GM18907 (cell line): ENCODE measurements at regions not wholly inside any gene's neighbourhood (a gene's known extent, or its start where the extent isn't known, plus 50 kb on each side); places are given as distances from the start of the nearest gene placed in this dataset.
A peak's percentile ranks its signal among the peaks of the same experiment; 100 is the strongest.

ENCODE experiments used
- ATAC-seq: cut with Tn5 transposase; IDR thresholded peaks from one replicate; pipeline ENCODE4 v1.9.1; 2021; ENCODE audit warnings: mild to moderate bottlenecking, moderate library complexity; ENCODE audit not compliant: unreplicated experiment

- no peak for ATAC-seq
Observed at GRCh38 chr4:128606173-128606572, 203.3 kb upstream of the JADE1 start.

GRCh38 chr4:128604840-128605239, 204.7 kb upstream of the JADE1 start:
- ATAC-seq, result no peak

DNA sequence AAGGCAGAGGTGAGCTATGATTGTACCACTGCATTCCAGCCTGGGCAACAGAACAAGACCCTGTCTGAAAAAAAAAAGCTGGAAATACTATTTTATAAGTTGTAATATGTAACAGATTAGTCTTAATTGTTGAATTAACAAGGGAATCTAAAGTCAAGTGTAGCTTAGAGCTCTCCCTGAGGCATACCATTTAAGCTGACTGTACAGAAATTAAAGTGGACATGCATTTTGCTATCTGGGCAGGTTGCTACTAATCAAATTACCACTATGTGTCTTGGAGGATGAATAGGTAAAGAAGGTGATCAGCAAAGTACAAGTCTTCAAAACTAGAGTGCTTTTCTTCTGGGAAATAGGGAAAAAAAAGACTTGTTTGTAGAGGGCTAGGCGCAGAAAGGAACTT, 205.3 kb upstream of the JADE1 start:
- no peak for ATAC-seq

GRCh38 chr4:128603081-128603480, 206.4 kb upstream of the JADE1 start:
- ATAC-seq, result no peak

GRCh38 chr4:128601991-128602695, 207.4 kb upstream of the JADE1 start:
- no peak for ATAC-seq

DNA sequence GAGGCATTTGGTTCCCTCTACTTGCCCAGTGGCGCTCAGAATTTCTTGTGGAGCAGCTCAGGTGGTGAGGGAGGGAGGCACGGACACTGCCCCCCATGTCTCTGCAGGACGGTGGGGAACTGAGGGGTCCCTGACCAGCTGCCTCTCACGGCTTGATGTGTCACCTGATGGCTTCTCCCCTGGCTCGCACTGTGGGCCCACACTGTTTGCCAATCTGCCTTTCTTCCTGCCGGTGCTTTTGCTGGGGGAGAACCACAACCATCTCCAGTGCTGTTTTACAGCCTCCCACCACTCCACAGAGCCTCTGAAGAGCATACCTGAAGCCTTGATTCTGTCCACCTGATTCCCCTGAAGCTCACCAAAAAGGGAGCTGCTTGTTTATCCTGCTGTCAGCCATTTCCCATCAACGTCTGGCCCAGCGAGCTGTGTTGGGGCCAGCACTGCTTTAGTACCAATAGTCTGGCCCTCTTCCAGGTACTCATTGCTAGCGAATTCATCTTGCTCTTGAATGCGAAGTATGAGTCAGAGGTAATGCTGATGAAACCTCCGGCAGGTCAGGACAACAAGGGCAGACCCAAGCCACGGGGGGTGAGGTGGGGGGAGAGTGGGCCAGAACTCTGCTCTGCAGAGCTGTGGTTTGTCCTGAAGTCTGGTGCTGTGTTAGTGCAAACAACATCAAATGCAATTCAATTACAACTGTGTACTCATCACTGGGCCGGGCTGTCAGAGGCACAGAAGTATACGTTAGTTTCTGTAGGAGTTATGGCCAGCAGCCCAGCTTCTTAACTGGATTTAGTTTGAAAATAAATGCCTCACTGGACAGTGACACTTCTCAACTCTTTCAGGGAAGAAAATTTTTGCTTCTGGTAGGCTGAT, 208.3 kb upstream of the JADE1 start:
- no peak for ATAC-seq

DNA sequence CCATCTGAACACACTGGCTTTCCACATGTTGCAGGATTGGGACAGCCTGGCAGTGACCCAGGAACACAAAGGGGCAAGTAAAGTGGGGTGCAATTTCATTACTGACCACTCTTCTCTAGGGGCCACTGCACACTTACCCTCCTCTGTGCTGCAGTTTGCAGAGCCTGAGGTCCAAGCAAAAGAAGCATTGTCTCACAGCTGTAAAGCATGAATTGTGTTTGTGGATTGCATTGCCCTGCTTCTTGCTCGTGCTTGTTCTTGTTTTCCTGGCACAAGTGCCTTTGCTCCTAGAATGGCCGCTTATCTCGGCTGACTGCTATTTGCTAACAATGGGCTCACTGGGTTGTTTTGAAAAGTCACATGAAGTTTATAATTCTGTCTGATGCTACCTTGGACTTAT, 209.1 kb upstream of the JADE1 start:
- ATAC-seq, result no peak

DNA sequence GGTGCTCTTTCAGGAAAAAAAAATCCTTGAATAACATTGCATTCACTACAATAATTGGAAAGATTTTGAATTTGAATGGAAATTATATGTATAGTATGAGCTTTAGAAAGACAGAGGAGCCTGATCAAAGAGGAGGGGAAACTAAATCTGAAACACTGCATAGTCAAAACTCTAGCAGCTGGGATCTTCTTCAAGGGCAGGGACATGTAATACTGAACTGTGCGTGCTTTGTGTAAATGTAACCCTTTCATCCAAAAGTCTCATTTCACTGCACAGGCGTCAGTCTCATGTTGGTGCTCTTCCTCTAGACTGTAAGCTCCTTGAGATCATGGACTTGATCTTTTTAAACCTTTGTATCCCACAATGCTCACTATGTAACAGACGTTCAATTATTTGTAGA, 212.0 kb upstream of the JADE1 start:
- ATAC-seq, result no peak

DNA sequence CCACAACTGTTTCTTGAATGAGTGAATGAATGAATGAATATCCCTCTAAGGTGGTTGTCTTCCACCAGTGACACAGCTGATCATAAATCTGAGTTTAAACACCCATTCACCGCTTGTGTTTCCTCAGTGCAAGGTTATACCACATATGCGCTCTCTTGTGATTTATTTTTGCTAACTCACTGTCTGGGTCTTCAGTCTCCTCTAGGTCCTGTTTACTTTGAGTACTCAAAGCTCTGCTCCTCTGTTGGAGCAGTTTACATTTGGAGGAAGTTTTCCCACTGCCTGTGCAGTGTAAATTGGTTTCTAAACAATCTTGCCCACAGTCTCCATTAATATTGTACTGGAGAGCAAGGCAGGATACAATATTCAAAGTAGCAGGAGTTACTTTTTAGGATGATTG, 212.6 kb upstream of the JADE1 start:
- ATAC-seq, result no peak

GRCh38 chr4:128596115-128596514, 213.4 kb upstream of the JADE1 start:
- ATAC-seq, result no peak

- ATAC-seq, result no peak
Observed at GRCh38 chr4:128591482-128591881, 218.0 kb upstream of the JADE1 start.

DNA sequence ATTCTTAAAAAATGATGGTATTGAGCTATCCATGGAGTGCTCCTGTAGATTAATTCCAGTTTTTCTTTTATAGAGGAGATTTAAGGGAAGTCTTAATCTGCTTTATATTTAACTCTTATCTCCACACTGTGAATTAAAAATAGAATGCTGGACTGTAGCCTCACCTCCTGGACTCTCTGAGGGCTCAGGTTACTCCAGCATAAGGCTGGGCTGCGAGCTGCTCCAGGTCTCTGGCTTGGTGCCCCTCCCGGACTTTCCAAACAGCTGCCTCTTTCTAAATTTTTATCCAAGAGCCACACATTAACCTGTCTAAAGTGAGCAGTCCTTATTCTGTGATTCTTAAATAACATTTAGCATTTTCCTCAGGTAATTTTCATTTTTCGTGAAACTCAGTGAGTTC, 218.7 kb upstream of the JADE1 start:
- ATAC-seq, result no peak

DNA sequence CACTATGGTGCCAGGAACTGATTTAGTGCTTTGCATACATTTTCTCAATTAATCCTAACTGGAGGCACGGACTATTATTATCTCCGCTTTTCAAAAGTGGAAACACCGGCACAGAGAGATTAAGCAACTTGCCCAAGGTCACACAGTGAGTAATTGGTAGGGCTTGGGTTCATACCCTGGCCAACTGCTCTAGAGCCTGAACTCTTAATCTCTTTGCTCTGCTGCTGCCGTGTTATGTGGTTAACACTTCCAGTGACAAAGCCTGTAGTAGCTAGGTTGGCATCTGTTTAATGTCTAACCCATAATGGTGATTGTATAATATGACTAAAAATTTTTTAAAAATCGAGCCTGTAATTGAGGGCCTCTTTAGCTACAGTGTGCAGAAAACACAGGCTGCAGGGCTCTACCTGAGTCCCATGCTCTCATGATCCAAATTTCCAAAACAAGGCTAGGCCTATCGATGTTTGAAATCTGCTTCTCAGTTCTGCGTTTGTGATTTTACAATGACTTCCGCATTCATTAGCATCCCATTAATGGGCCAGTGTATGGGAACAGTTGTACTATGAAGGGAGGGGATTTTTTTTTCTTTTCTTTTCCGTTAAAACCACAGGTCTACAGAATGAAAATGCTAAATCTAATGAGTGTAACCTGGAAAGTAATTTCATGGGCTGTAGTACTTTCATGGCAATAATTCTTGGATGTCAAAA, 219.3 kb upstream of the JADE1 start:
- no peak for ATAC-seq

GRCh38 chr4:128589384-128589965, 220.0 kb upstream of the JADE1 start:
- no peak for ATAC-seq

DNA sequence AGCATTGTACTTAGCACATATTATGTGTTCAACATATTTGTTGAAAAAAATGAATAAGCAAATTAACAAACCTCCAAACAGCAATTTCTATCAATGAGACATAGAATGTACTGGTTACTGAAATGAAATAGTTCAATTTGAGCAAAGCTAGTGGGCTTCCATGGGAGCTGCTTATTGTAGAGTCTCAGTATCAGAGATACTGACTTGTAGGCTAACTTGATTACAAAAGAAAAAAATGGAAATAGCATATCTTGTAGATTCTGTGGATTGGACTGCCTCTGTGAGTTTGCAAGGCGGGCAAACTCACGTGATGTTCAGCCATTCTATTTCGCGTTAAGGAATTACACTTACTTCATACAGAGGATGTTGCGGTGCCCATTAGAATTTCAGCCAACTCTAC, 222.1 kb upstream of the JADE1 start:
- ATAC-seq, result no peak

DNA sequence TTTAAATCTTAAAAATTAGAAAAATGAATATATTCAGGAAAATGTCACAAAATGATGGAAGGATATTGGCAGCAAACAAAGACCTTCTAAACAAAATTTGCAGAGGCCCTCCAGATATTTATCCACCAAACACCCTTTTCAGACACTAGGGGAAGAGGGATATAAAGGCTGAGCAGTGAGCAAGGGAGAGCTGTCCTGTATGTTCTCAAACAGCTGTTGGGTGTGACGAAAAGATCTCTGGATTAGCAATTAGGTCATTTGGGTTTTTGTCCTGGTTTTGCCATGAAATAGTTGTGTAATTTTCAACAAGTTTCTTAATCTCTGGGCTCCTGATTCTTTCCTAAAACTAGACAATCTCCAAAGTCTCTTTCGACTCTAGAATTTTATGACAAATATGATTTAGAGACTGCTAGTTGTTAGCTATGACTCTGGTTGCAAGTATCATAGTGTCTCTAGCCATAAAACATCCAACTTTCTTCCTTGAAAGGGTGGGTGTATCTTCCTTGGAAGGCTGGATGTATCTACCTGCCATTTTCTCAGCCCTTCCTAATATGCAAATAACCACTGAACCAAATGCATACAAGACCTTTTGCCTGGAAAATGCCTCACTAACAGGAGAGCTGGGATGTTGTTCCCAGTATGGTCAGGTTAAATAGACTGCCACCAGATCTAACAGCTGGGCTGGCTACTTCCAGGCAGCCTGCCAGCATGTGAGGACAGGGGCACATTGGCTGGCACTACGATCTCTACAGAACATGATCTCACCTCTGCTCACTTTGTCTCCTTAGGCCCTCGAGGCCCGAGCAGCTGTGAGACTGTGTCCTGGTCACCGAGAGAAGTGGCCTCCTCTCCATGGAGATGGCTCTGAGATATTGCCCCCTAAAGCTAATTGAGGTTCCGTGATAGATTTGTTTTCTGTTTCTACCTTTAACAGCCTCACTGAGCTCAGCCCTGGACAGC, 225.5 kb upstream of the JADE1 start:
- ATAC-seq, result no peak

DNA sequence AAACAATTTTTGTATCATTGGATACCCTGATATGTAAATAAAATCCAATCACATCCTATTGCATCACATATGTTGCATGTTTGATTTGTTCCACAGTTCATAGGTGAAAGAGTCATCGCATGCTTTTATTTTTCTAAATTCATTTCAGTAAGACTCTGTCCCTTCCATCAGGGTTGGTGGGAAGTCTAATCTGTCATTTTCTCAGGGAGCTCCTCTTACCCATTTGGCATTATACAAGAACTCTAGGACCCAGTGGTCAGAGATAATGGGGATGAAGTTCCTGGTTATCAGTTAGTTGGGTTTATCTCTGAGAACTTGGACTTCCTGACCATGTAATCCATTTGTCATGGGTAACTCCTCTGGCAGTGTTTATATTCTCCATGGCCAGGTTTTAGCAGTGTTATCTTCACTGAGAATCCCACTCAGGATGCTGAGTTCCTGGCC, 227.1 kb upstream of the JADE1 start:
- no peak for ATAC-seq

DNA sequence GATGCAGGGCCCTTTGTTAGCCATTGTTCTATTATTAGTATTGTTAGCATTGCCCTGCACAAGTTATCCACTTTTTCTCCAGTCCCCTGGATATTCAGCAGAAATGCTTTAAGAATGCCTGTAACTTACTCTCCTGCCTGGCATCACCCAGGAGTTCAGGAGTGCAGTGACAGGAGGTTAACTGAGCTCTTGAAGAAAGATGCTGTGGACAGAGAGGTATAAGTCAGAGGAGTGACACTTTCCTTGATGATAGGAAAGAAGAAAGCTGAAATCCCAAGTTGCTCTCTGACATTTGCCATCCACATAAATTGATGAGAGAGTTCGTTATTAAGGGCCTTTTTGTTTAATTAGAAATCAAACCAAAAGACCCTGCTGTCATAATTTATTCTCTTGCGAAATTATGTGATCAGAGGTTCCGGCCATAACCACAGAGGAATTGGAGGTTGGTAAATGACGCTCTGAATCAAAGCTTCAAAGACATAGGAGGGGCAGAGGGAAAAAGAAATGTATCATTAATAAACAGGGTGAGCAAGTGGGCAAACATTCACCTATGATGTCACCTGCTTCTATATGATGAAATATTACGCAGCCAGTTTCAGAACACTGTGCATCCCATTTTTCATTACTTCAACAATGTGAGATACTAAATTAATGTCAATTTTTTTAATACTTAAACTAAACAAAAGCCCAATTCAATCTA, 230.2 kb upstream of the JADE1 start:
- no peak for ATAC-seq

DNA sequence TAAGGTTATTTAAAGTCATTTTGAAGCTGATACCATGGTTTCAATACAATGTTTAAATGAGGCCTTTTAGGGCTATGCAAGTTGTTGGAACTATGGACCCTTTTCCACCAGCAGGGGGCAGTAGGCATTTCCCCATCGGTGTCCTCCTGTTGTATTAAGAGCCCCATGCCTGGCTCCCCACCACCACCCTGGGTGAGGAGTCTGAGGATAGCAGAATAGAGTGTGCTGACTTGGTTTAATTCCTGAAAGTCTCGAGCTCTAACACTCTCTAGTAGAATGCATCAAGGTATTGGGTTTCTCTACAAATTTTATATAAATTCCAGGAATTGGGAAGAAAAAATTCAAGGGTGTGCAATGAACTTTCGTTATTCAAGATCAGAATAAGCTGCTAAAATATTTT, 234.8 kb upstream of the JADE1 start:
- peak; percentile 85 for ATAC-seq
